HG03558 (cell line): ENCODE measurements at regions not wholly inside any gene's neighbourhood (a gene's known extent, or its start where the extent isn't known, plus 50 kb on each side); places are given as distances from the start of the nearest gene placed in this dataset.

Experiments
- ATAC-seq: cut with Tn5 transposase; IDR thresholded peaks from one replicate; pipeline ENCODE4 v1.9.1; 2021; ENCODE audit warnings: moderate number of reproducible peaks; ENCODE audit not compliant: unreplicated experiment; ENCODE audit errors: extremely low read depth

GRCh38 chr16:86299882-86300610 is 210.3 kb upstream of the FOXF1 start:
- ATAC-seq, result no peak

GRCh38 chr16:86300746-86301481 is 209.4 kb upstream of the FOXF1 start:
- no peak for ATAC-seq

- no peak for ATAC-seq
Observed at GRCh38 chr16:86302421-86303109, 207.8 kb upstream of the FOXF1 start.

- ATAC-seq, result no peak
Observed at GRCh38 chr16:86303787-86304678, 206.3 kb upstream of the FOXF1 start.

- no peak for ATAC-seq
Observed at GRCh38 chr16:86304868-86305267, 205.5 kb upstream of the FOXF1 start.

- ATAC-seq, result no peak
Observed at GRCh38 chr16:86305440-86305839, 204.9 kb upstream of the FOXF1 start.

GRCh38 chr16:86306011-86306644 is 204.2 kb upstream of the FOXF1 start:
- no peak for ATAC-seq

- no peak for ATAC-seq
Observed at GRCh38 chr16:86306811-86307513, 203.4 kb upstream of the FOXF1 start.

GRCh38 chr16:86307514-86307903 is 202.8 kb upstream of the FOXF1 start:
- no peak for ATAC-seq

GRCh38 chr16:86308514-86308913 is 201.8 kb upstream of the FOXF1 start:
- no peak for ATAC-seq

GRCh38 chr16:86313631-86314030 is 196.7 kb upstream of the FOXF1 start:
- ATAC-seq, result no peak

GRCh38 chr16:86314402-86315025 is 195.8 kb upstream of the FOXF1 start:
- ATAC-seq, result no peak

GRCh38 chr16:86316967-86317812 is 193.1 kb upstream of the FOXF1 start:
- ATAC-seq, result no peak

- no peak for ATAC-seq
Observed at GRCh38 chr16:86317813-86318650, 192.3 kb upstream of the FOXF1 start.

GRCh38 chr16:86319585-86320236 is 190.6 kb upstream of the FOXF1 start:
- no peak for ATAC-seq

GRCh38 chr16:86320237-86320595 is 190.1 kb upstream of the FOXF1 start:
- no peak for ATAC-seq

- ATAC-seq, result no peak
Observed at GRCh38 chr16:86321491-86321890, 188.8 kb upstream of the FOXF1 start.
